HG03442 (cell line): ENCODE measurements at regions not wholly inside any gene's neighbourhood (a gene's known extent, or its start where the extent isn't known, plus 50 kb on each side); places are given as distances from the start of the nearest gene placed in this dataset.

Experiments
- ATAC-seq: cut with Tn5 transposase; IDR thresholded peaks from one replicate; pipeline ENCODE4 v1.9.1; 2021; ENCODE audit warnings: mild to moderate bottlenecking, moderate library complexity; ENCODE audit not compliant: unreplicated experiment

DNA sequence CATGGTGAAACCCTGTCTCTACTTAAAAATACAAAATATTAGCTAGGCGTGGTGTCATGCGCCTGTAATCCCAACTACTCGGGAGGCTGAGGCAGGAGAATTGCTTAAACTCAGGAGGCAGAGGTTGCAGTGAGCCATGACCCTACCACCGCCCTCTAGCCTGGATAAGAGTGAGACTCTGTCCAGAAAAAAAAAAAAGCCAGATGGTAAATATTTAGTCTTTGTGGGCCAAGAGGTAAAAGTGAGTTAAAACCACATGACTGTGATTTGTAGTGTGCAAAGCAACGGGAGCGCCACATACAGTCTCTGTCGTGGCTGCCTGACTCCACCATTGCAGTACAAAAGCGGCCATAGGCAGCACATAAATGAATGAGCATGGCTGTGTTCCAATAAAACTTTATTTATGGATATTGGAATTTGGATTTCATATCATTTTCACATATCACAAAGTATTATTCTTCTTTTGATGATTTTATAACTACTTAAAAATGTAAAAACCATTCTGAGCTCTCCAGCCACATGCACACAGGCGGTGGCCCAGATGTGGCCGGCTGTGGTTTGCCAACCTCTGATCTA lies 51.8 kb upstream of the CASZ1 start:
- no peak for ATAC-seq

DNA sequence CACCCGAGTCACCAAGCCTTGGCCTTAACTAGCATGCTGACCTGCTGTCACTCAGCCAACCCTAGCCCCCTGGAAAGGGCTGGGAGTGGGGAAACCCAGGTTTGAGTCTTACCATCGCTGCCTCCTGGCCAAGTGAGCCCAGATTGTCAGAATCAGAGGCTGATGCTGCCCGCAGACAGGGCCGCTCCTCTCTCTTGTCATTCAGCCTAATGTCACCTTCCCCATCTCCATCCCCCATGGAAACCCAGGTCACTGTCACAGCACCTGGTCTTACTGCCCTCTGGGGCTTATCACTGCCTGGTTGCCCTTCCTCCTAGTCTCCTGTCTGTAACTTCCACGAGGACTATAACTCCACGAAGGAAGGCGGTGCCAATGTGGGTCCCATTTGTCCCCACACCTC lies 53.6 kb upstream of the CASZ1 start:
- no peak for ATAC-seq

DNA sequence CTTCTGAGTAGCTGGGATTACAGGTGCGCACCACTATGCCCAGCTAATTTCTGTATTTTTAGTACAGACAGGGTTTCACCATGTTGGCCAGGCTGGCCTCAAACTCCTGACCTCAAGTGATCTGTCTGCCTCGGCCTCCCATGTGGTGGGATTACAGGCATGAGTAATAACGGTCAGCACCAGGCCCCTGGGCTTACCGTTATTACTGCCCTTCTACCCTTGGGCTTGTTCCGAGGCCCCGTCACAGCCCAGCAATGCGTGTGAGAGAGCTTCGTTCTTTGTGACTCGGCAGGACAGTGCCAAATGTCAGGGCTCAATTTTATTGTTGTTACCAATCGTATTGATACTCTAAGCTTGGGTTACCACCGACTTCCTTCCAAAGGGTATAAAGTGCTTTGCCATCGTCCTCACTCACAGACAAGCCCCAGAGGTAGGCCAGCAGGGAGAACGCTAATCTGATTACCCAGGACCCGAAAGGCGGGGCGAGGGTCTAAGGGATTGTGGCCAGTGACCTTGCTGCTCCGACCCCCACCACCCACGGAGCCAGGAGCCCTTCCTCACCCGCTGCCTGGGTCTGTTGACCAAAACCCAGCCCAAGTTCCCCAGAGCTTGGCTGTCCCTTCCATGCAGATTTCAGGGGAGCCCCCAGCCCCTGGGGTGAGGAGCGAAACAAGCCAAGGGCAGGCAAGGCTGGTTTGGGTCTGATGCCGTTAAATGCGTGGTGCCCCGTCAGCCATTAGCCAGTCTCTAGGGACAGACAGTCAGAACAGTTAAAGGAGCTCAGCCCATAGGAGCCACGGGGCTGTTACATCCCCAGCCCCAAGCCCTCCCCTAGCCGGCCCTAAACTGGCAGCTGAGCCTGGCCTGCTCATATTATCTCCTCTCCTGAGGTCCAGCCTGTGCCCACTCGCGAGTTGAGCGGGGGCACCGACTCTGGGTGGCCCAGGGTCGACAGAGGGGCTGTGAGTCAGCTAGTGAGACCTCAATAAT lies 54.9 kb upstream of the CASZ1 start:
- ATAC-seq: no peak

DNA sequence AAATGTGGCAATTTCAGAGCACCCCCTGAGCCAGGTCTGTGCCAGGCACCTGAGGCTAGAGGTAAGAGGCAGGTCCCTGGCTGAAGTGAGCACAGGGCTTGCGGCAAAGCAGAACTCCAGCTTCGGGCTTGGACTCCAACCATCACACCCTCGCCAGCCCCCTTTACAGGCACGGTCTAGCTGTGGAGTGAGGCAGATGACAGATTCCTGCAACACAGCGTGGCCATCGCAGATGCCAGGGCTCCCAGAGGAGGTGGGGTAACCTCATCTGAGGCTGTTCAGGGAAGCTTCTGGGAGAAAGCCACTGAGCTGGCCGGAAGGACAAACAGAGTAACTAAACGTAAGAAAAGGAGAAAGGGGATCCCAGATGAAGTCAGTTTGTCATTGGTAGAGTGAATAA lies 55.6 kb upstream of the CASZ1 start:
- ATAC-seq: no peak

DNA sequence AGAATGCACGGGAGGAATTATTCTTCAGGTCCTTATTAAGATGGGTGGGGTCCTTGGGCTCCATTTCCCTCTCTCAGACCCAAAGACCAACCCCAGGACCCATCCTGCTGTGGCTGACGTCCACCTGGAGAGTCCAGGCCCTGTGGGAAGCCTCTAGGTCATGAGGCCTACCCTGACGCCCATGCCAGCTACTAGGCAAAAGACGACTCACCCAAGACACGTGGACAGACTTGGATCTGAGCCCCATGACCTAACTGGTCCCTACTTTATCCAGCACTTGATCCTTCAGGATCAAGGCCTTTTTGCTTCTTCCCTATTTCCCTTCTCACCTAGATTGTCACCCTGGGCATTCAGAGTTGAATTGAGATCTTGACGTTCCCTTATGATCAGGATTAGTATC lies 56.0 kb upstream of the CASZ1 start:
- ATAC-seq: no peak

DNA sequence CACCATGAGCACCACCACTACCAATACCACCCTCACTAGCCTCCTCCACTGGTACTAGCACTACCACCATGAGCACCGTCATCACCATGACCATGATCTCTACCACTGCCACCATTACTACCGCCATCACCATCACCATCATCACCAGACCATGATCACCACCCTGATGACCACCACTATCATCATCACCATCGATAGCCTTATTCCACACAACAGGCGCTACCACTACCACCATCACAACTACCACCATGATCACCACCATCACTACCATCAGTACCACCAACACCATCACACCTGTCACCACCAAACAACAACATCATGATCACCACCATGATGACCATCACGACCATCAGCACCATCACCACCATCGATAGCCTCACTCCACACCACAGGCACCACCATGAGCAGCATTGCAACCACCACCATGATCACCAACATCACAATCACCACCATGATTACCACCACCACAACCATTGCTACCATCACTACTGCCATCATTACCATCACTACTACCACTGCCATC lies 56.6 kb upstream of the CASZ1 start:
- ATAC-seq: no peak

DNA sequence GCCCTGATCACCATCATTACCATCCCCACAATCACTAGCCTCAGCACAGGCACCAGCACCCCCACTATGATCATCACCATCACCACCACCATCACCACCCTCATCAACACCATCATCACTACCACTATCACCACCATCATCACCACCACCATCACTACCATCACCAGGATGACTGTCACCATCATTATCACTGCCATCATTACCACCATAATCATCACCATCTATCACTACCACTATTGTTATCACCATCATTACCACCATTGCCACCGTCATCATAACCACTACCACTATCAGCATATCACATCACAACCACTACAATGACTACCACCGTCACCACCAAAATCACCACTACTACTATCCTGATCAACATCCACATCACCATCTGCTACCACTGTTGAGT lies 57.3 kb upstream of the CASZ1 start:
- ATAC-seq: no peak

DNA sequence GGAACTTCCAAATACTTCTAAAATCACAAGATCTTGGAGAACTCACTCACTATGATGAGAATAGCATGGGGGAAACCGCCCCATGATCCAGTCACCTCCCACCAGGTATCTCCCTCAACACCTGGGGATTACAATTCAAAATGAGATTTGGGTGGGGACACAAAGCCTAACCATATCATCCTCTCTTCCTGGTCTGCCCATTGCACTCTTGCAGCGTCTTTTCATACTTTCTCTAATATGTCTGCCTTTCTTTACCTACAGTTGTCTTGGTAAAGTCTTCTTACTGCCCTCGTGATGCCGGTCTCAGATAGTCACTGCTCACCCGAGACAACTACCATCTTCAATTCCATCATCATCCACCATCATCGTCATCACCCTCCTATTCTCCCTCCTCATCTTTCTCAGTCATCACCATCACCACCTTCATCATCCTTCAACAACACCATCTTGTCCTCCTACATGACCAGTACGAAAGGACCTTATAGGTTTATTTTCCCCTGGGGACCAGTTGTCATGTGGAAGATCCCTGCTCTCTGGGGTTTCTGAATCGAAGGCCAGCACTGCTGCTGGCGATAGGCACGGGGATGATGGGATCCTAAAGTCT lies 58.5 kb upstream of the CASZ1 start:
- ATAC-seq: no peak

DNA sequence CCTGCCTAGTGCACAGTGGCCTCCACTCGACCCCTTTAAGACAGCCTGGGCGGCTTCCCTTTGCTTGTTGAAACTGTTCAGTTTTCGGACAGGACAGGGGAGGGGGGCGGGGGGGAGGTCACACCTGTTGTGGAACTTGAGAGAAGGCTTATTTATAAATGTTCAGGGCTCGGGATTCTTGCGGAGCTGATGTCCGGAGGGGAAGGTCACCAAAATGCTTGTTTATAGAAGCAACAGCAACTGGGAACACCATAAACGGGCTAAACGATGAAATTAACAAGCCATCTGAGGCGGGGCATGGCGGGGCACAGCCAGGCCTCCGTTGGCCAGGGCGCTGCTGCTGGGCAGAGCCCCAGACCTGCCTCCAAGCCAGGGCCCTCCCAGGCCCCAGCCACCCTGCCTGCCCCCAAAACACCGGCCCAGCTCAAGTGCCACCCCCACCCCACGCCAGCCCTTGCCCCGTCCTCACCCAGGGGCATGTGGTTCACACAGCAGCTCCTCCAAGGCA lies 59.8 kb upstream of the CASZ1 start:
- ATAC-seq: no peak

DNA sequence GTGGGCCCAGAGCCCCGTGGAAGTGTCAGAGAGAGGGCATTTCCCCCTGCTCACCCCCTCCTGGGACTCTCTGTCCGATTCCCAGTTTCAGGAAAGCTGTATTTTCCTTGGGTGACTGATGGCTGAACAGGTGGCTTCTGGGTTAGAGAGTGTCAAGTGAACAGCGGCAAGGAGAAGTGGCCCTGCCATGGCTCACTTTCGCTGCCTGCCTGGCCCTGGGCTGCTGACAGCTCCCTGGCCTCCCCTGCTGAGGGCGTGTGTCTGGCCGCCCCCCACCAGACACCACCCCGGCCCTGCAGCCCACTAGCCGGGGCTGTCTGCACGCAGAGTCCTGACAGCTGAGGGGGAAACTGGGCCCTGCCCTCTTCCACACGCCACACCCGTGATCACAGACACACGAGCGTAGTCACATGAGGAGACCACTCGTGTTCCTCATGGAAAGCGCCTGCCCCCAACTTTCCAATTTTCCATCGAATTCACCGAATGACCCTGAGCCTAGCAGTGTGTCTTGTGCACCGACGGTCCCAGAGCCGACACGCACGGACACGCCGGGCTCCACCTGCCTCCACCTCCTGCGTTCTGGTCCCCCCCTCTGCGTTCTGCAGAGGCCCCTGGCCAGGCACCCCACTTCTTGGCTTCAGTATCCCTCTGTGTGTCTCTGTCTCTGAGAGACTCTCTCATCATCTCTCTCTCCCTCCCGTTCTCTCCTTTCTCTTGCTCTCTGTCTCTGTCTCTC lies 60.6 kb upstream of the CASZ1 start:
- no peak for ATAC-seq

DNA sequence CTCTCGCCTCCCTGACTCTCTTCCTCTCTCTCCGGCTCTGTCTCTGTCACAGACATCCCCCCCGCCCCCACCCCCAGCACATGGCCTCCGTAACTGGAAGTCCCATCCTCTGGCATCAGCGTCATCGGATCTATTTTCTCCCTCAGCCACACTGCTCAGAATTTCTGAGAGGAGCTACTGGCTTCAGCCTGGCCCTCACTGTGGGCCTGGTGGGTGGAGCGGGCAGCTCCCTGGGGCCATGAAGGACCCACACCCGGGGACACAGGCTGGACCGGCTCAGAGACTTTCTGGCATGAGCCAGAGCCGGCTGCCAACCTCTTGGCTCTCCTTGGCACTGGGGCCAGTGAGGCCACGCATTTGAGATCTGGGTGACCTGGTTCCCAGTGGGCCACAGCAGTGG lies 61.2 kb upstream of the CASZ1 start:
- no peak for ATAC-seq

DNA sequence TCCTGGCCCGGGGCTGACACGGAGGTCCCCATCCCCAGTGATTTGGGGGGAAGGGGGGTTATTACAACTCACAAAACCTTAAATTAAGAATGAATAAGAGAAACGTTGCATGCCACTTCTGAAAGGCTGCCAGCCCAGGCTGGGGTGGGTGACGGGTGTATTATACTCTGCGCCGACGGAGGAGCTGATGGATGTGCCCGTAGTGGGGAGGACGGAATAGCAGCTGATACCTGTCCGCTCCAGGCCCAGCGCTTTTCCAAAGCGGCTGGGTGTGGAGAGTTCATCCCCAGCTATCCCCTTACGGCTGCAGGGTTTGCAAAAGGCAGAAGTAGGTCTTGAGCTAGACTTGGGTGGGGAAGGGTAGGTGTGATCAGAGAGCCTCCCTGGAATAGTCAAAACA lies 63.8 kb upstream of the CASZ1 start:
- no peak for ATAC-seq

DNA sequence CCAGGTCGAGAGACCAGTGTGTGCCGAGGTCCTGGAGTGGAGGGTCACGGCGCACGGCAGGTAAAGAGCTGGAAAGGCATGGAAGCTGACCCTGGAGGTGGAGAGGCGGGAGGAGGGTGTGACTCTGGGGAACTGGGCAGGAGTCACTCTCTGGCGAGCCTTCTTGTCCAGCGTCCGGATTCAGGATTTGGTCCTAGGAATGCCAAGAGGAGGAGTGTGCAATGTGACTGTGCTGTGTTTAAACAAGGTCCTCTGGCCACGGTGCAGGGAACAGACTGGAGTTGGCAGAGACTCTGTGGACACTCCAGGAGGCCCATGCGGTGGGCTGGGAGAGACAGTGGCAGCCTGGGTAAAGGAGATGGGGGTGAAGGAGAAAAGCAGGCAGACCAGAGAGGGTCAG lies 64.2 kb upstream of the CASZ1 start:
- no peak for ATAC-seq

DNA sequence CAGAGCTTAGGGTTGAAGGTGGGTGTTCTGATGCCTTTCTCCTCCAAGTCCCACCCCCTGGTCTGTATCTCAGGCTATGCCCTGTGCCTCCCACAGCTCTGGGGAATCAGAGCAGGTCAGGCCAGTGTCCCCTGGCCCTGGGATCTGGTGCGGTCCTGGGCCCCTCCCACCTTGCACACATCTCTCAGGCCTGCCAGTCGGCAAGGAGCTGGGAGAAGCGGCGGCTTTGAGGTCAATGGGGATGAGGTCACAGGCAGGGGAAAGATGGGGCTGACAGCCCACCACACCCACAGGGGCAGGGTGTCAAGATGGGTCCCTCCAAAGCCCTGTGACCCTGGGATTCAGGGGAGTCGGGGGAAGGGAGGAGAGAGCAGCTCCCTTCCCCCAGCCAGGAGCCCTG lies 65.4 kb upstream of the CASZ1 start:
- ATAC-seq: no peak

DNA sequence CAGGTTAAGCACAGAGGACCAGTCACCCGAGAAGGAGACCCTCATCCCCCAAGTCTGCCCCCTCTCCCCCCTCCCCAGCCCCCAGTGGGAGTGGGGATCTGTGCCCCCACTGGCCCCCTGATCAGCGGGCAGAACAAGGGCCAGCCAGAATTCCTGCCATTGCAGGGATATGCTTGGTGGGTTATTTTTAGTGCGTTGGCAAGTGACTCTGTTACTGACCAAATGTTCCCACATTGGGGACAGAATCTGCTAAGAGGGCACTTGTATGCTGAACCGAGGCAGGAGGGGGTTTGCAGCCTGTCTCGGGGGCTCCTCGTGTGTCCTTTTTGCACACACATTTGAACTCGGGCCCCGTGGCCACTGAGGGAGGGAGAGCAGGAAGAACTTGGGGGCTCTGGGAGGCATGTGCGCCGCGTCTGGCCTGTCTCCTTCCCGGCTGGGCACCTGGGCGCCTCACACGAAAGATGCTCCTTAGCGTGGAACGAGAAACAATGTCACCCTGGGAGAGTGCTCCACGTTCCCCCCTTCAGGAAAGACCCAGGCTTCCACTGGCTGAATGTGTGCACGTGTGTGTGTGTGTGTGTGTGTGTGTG lies 66.4 kb upstream of the CASZ1 start:
- no peak for ATAC-seq

DNA sequence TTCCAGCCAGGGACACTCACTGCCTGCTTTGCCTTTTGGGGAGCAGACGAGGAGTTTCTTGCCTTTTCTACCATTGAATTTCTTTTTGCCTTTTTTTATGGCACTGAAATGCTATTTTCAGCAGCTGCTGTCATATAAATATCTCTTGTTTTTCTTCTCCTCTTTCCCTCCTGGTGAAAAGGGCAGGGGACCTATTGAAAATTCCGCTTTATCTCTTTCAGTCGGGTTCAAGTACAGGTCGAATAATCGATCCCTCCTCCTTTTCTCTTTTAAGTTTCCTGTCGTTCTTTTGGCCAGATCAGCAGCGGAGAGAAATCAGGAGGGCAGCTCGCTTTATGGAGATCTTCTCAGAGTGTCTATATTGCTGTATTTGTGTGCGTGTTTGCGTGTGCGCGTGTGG lies 67.4 kb upstream of the CASZ1 start:
- no peak for ATAC-seq

DNA sequence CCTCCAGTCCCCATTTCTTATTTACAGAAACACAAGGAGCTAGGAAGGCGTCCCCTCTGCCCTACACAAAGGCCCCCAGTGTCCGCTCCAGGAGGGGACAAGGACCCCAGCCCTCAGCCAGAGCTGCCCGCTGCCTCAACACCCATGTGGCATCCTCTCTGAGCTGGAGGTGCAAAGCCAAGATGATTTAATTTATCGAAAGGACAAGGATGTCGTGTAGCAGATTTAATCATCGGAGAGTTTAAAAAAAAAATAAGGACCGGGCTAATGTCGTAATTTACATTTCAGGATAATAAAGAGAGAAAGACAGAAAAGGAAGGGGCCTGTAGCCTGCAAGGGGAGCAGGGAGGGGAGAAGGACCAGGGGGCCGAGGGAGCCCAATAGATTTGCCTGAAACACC lies 68.3 kb upstream of the CASZ1 start:
- no peak for ATAC-seq

DNA sequence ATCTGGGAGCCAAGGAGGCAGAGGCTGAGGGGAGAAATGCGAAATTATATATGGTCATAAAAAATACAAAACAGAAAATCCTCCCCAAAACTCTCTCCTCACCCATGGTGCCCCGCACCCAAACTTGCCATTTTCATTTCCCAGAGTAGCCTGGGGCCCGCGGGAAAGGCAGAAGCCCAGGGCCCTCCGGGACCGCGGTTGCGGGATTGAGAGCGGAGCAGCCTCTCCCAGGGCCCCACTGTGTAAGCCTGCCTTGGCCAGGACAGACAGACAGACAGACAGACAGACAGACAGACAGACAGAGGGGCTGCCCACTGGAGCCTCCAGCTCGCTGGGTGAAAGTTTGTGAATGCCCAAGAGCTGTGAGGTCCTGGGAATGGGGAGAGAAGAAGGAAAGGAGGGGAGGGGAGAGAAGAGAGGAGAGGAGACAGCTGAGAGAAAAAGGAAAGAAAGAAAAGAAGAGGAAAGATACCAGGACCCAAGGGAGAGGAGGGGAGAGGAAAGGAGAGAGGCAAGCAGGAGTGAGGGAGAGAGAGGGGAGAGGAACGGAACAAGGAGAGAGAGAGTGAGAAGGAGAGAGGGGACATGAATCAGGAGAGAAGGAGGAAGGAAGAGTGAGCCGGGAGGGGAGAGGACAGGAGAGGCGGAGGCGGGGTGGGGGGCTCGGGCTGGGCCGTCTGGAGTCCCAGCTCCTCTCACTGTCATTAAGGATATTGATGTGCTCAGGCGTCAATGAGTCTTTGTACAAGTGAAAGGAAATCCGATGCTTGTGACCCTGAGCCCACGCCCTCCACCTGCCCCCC lies 69.3 kb upstream of the CASZ1 start:
- ATAC-seq: no peak

DNA sequence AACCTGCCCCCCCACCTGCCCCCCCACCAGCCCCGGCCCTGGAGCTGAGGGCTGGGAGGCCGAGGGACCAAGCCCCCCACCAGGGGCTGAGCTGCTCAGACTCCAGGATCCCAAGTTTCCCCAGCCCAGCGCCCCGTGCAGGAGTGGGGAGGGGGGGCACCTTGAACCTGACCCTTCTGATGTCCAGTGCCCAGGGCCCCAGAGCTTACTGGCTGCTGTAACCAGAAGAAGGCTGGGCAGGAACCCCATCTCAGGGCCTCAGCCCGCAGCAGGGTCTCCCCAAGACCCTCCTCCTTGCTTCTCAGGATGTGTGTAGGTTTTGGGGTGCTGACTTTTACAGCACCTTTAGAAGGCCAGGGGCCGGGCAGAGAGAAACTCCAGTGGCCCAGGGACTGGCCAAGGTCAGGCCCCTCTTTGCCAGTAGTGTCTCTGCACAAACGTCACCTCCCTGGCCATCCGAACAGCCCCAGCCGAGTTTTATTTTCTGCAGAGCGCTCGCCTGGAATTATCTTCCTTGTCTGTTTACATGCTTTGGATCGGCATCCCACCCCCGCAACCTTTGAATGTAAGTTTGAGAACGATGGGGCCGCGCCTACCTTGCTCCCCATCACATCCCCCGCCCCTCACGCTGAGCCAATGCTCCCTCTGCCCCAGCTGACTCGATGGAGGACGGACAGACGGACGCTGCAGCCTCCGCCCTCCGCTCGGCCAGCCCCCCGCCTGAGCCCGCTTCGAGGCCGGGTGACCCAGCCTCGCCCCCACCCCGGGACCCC lies 70.1 kb upstream of the CASZ1 start:
- ATAC-seq: no peak
